ENCODE measurements at regions not wholly inside any gene's neighbourhood (a gene's known extent, or its start where the extent isn't known, plus 50 kb on each side); places are given as distances from the start of the nearest gene placed in this dataset.
A peak's percentile ranks its signal among the peaks of the same experiment; 100 is the strongest.

- Histone ChIP-seq H3K27ac (ENCODE audit: low read depth) (no peak overlapping the region), H3K36me3 (ENCODE audit: insufficient read depth) (no peaks in the 10 kb centered on the region), H3K4me3 (ENCODE audit: low read depth, low read length) (no peak overlapping the region), H3K4me1 (ENCODE audit: insufficient read depth) (no peaks in the 10 kb centered on the region)
- WGBS = 54% methylated on average over 6 of the region's 6 CpGs
- DNase-seq (ENCODE audit: extremely low spot score) = no peak
These were observed 139.6 kb downstream of the INSIG2 start for GRCh38 chr2:118227698-118228508.

GRCh38 chr2:118225666-118226065 lies 137.4 kb downstream of the INSIG2 start:
- H3K36me3 ChIP-seq (ENCODE audit: insufficient read depth) = no peaks in the 10 kb centered on the region
- H3K4me1 ChIP-seq (ENCODE audit: insufficient read depth) = no peaks in the 10 kb centered on the region
- H3K27ac ChIP-seq (ENCODE audit: low read depth) = no peak overlapping the region
- H3K4me3 ChIP-seq (ENCODE audit: low read depth, low read length) = no peak overlapping the region
- WGBS = 42% methylated on average over 9 of the region's 9 CpGs
- DNase-seq (ENCODE audit: extremely low spot score) = no peak

- no peaks in the 10 kb centered on the region for H3K36me3 ChIP-seq (ENCODE audit: insufficient read depth)
- no peak overlapping the region for H3K4me3 ChIP-seq (ENCODE audit: low read depth, low read length)
- no peak overlapping the region for H3K27ac ChIP-seq (ENCODE audit: low read depth)
- H3K4me1 ChIP-seq (ENCODE audit: insufficient read depth) = no peaks in the 10 kb centered on the region
- 47% methylated on average over 15 of the region's 15 CpGs for WGBS
- no peak for DNase-seq (ENCODE audit: extremely low spot score)
These were observed 136.6 kb downstream of the INSIG2 start for GRCh38 chr2:118224895-118225311.

GRCh38 chr2:118223992-118224894 lies 136.0 kb downstream of the INSIG2 start:
- DNase-seq (ENCODE audit: extremely low spot score) = no peak
- Histone ChIP-seq H3K4me3 (ENCODE audit: low read depth, low read length) (peak overlapping the region; percentile 44), H3K4me1 (ENCODE audit: insufficient read depth) (no peaks in the 10 kb centered on the region), H3K36me3 (ENCODE audit: insufficient read depth) (no peaks in the 10 kb centered on the region), H3K27ac (ENCODE audit: low read depth) (no peak overlapping the region)
- 3% methylated on average over 77 of the region's 77 CpGs for WGBS

- H3K36me3 ChIP-seq (ENCODE audit: insufficient read depth) = no peaks in the 10 kb centered on the region
- H3K4me3 ChIP-seq (ENCODE audit: low read depth, low read length) = peak overlapping the region; percentile 44
- no peaks in the 10 kb centered on the region for H3K4me1 ChIP-seq (ENCODE audit: insufficient read depth)
- WGBS = 7% methylated on average over 25 of the region's 25 CpGs
- no peak overlapping the region for H3K27ac ChIP-seq (ENCODE audit: low read depth)
- DNase-seq (ENCODE audit: extremely low spot score) = no peak
These were observed 135.3 kb downstream of the INSIG2 start for GRCh38 chr2:118223511-118223991.

- no peak overlapping the region for H3K4me3 ChIP-seq (ENCODE audit: low read depth, low read length)
- H3K4me1 ChIP-seq (ENCODE audit: insufficient read depth) = no peaks in the 10 kb centered on the region
- no peak overlapping the region for H3K27ac ChIP-seq (ENCODE audit: low read depth)
- H3K36me3 ChIP-seq (ENCODE audit: insufficient read depth) = no peaks in the 10 kb centered on the region
- DNase-seq (ENCODE audit: extremely low spot score) = peak; percentile 17
- 13% methylated on average over 8 of the region's 8 CpGs for WGBS
These were observed 134.6 kb downstream of the INSIG2 start for GRCh38 chr2:118222672-118223421.

- H3K27ac ChIP-seq (ENCODE audit: low read depth) = no peak overlapping the region
- DNase-seq (ENCODE audit: extremely low spot score) = no peak
- H3K36me3 ChIP-seq (ENCODE audit: insufficient read depth) = no peaks in the 10 kb centered on the region
- H3K4me1 ChIP-seq (ENCODE audit: insufficient read depth) = no peaks in the 10 kb centered on the region
- H3K4me3 ChIP-seq (ENCODE audit: low read depth, low read length) = no peak overlapping the region
These were observed 134.0 kb downstream of the INSIG2 start for GRCh38 chr2:118222273-118222594.

GRCh38 chr2:118221536-118222272 lies 133.4 kb downstream of the INSIG2 start:
- WGBS = 22% methylated on average over 10 of the region's 10 CpGs

GRCh38 chr2:118219611-118220010 lies 131.3 kb downstream of the INSIG2 start:
- Histone ChIP-seq H3K4me1 (ENCODE audit: insufficient read depth) (no peaks in the 10 kb centered on the region), H3K27ac (ENCODE audit: low read depth) (no peak overlapping the region), H3K36me3 (ENCODE audit: insufficient read depth) (no peaks in the 10 kb centered on the region), H3K4me3 (ENCODE audit: low read depth, low read length) (no peak overlapping the region)
- WGBS = 61% methylated on average over 1 of the region's 1 CpG
- no peak for DNase-seq (ENCODE audit: extremely low spot score)

More at GRCh38 chr2:118221536-118222272, 133.4 kb downstream of the INSIG2 start:
- Histone ChIP-seq H3K4me3 (ENCODE audit: low read depth, low read length) (no peak overlapping the region), H3K36me3 (ENCODE audit: insufficient read depth) (no peaks in the 10 kb centered on the region), H3K27ac (ENCODE audit: low read depth) (no peak overlapping the region), H3K4me1 (ENCODE audit: insufficient read depth) (no peaks in the 10 kb centered on the region)
- DNase-seq (ENCODE audit: extremely low spot score) = peak; percentile 72

- WGBS = 81% methylated on average over 3 of the region's 3 CpGs
- Histone ChIP-seq H3K4me3 (ENCODE audit: low read depth, low read length) (no peak overlapping the region), H3K36me3 (ENCODE audit: insufficient read depth) (no peaks in the 10 kb centered on the region), H3K27ac (ENCODE audit: low read depth) (no peak overlapping the region), H3K4me1 (ENCODE audit: insufficient read depth) (no peaks in the 10 kb centered on the region)
- DNase-seq (ENCODE audit: extremely low spot score) = no peak
These were observed 128.0 kb downstream of the INSIG2 start for GRCh38 chr2:118216224-118216623.

GRCh38 chr2:118209727-118210126 lies 121.5 kb downstream of the INSIG2 start:
- Histone ChIP-seq H3K4me3 (ENCODE audit: low read depth, low read length) (no peak overlapping the region), H3K4me1 (ENCODE audit: insufficient read depth) (no peaks in the 10 kb centered on the region), H3K27ac (ENCODE audit: low read depth) (no peak overlapping the region), H3K36me3 (ENCODE audit: insufficient read depth) (no peaks in the 10 kb centered on the region)
- 68% methylated on average over 1 of the region's 1 CpG for WGBS
- no peak for DNase-seq (ENCODE audit: extremely low spot score)

- no peak overlapping the region for H3K27ac ChIP-seq (ENCODE audit: low read depth)
- H3K36me3 ChIP-seq (ENCODE audit: insufficient read depth) = no peaks in the 10 kb centered on the region
- WGBS = 58% methylated on average over 5 of the region's 5 CpGs
- no peak for DNase-seq (ENCODE audit: extremely low spot score)
- no peak overlapping the region for H3K4me3 ChIP-seq (ENCODE audit: low read depth, low read length)
- H3K4me1 ChIP-seq (ENCODE audit: insufficient read depth) = no peaks in the 10 kb centered on the region
These were observed 119.6 kb downstream of the INSIG2 start for GRCh38 chr2:118207889-118208288.

Data from urinary bladder (tissue), 3 donors.